ENCODE measurements at regions not wholly inside any gene's neighbourhood (a gene's known extent, or its start where the extent isn't known, plus 50 kb on each side); places are given as distances from the start of the nearest gene placed in this dataset.

- DNase-seq (ENCODE audit: low read depth) = no peak
- H3K4me3 ChIP-seq (ENCODE audit: control insufficient read depth, low read depth, low read length) = no peak overlapping the region
- no peak for TF ChIP-seq CTCF (IDR thresholded peaks at IDR 0.05; ENCODE audit: control insufficient read depth, insufficient read depth, low read depth, low read length, missing control alignments)
Measured at GRCh38 chr9:95751520-95751790, 124.0 kb upstream of the ERCC6L2 start.

- no peak for TF ChIP-seq CTCF (IDR thresholded peaks at IDR 0.05; ENCODE audit: control insufficient read depth, insufficient read depth, low read depth, low read length, missing control alignments)
- no peak for DNase-seq (ENCODE audit: low read depth)
- H3K4me3 ChIP-seq (ENCODE audit: control insufficient read depth, low read depth, low read length) = no peak overlapping the region
Measured at GRCh38 chr9:95750725-95751519, 124.6 kb upstream of the ERCC6L2 start.

- H3K4me3 ChIP-seq (ENCODE audit: control insufficient read depth, low read depth, low read length) = no peak overlapping the region
- no peak for DNase-seq (ENCODE audit: low read depth)
- no peak for TF ChIP-seq CTCF (IDR thresholded peaks at IDR 0.05; ENCODE audit: control insufficient read depth, insufficient read depth, low read depth, low read length, missing control alignments)
Measured at GRCh38 chr9:95749493-95749892, 126.0 kb upstream of the ERCC6L2 start.

GRCh38 chr9:95746408-95747180 lies 128.9 kb upstream of the ERCC6L2 start:
- no peak for DNase-seq (ENCODE audit: low read depth)
- TF ChIP-seq CTCF (IDR thresholded peaks at IDR 0.05; ENCODE audit: control insufficient read depth, insufficient read depth, low read depth, low read length, missing control alignments) = no peak
- no peak overlapping the region for H3K4me3 ChIP-seq (ENCODE audit: control insufficient read depth, low read depth, low read length)

- TF ChIP-seq CTCF (IDR thresholded peaks at IDR 0.05; ENCODE audit: control insufficient read depth, insufficient read depth, low read depth, low read length, missing control alignments) = no peak
- no peak for DNase-seq (ENCODE audit: low read depth)
- no peak overlapping the region for H3K4me3 ChIP-seq (ENCODE audit: control insufficient read depth, low read depth, low read length)
Measured at GRCh38 chr9:95742821-95743220, 132.7 kb upstream of the ERCC6L2 start.

GRCh38 chr9:95741631-95742030 lies 133.9 kb upstream of the ERCC6L2 start:
- no peak overlapping the region for H3K4me3 ChIP-seq (ENCODE audit: control insufficient read depth, low read depth, low read length)
- no peak for TF ChIP-seq CTCF (IDR thresholded peaks at IDR 0.05; ENCODE audit: control insufficient read depth, insufficient read depth, low read depth, low read length, missing control alignments)
- no peak for DNase-seq (ENCODE audit: low read depth)

Measured in AG09309 (cell line).